ENCODE measurements at regions not wholly inside any gene's neighbourhood (a gene's known extent, or its start where the extent isn't known, plus 50 kb on each side); places are given as distances from the start of the nearest gene placed in this dataset.
"Not testable (repeated sequence)": the region's sequence is repeated elsewhere in the genome, so short reads cannot be mapped to it uniquely, and the experiment has no call there.

DNA sequence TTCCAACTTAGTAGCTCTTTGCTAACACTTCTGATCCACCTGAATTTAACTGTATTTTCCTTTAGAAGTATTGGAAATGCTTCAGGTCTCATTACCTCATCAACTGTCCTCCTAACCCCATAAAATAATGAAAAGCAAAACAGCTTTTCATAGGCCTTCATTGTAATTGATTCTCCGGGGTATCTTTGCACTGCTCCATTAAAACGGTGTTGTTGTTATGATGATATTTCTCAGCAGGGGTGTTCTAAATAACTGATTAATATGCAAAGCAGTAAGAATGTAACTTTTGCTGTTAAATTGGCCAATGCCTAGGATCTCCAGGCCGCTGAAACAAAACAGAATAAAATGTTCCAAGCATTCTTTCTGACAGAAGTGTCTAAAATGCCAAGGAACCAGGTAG is 1983.2 kb downstream of the EFNA5 start:
- no peak for DNase-seq (ENCODE audit: low spot score)

DNA sequence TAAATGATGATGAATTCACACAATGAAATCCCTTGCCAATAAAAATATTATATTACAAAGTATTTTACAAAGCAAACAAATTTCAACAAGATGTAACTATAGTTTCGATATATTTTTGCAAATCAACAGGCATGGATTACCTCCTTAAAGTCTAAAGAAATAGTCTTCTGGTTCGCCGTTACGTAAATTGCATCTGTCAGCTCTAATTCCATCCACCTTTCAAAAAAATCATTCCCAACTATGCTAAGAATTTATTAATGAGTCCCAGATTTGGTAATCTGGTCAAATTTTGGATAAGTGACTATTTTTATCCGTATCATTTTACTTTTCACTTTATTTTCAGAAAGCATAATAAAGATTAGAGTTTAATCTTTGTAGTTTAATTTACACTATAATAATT is 1984.9 kb downstream of the EFNA5 start:
- no peak for DNase-seq (ENCODE audit: low spot score)

DNA sequence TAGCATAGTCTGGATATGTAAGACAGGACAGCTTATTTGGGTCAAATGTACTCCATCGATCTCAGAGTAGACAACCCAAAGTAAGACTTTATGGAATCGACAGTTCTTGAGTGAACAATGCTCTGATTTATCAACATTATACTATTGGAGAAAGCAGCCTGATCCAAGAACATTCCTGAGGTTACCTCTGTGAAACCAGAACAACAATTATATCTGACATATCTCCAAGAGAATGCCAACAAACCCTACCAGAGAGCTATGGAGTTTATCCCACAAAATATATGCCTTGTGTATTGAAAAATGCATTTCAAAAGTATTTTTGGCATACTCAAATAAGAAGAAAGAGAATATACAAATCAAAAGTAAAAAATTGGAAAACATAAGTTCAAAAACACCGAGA is 1985.9 kb downstream of the EFNA5 start:
- no peak for DNase-seq (ENCODE audit: low spot score)

DNA sequence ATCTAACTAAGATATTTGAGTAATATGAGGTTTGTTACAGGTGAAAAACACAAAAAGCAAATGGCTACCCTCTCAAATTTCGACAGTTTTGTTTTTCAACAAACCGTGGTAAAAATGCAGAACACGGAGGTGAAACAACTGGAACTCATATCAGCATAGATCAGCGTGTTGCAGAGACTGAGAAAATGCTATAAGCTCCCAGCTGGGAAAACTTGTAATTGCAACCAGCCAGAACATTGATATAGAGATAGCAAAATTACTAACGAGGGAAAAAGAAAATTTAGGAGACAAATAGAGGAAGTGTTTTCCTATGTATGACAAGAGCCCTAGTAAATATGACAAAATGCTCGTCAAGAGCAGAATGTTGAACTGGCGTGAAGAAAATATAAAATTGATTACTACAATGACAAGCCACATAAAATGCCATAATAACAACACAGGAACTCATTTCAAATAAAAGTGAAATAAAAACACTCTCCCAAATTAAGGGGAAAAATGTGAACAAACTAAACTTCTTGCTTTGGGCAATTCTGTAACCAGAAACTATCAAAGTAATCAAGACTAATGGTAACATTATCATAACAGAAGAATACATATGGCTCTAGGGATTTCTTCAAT is 1989.8 kb downstream of the EFNA5 start:
- DNase-seq (ENCODE audit: low spot score) = no peak

DNA sequence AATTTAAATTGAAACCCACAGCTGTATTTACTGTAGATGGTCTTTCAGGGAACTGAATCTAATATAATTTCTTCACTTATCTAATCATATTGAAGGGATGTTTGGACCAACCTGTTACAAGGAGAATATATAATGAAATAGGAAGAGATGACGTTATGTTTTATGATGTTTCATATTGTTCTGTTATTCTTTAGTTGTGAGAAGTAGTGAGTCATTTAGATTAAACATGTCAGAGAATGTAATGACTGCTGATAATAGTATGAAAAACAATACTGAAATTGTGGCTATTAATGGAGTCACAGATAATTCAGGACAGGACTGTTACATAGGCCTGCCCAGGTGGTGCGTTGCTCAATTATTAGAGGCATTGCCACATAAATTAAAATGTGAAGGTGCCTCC is 1993.4 kb downstream of the EFNA5 start:
- no peak for DNase-seq (ENCODE audit: low spot score)

DNA sequence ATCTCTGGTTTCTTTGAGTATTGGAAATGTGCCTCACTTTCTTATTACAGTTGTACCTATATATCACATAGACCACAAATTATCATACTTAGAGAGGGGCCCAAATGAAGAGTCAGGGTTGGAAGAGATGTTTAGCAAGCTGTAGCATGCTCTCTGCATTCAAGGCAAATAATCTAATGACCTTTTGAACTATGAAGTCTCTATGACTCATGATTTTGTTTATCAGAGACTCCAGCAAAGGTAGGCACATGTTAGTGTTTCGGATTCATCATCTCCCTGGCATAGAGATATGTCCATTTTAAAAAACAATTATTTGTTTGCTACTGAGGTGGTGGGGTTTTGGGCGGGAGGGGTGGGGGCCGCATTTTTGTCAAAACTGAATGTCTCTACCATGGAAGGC is 2000.1 kb downstream of the EFNA5 start:
- DNase-seq (ENCODE audit: low spot score) = no peak

DNA sequence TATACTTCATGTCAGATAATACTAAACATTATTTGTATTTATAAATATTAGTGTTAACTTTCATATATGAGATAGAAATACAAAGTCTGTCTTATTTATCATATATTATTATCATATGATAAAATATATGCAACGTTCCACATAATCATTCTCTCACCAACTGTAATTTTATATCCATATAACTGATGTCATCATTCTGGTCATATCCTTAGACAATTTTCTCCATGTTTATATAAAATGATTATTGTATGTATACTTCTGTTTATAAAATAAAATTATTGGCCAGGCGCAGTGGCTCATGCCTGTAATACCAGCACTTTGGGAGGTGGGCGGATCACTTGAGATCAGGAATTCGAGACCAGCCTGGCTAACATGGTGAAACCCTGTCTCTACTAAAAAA is 2007.1 kb downstream of the EFNA5 start:
- DNase-seq (ENCODE audit: low spot score) = no peak

DNA sequence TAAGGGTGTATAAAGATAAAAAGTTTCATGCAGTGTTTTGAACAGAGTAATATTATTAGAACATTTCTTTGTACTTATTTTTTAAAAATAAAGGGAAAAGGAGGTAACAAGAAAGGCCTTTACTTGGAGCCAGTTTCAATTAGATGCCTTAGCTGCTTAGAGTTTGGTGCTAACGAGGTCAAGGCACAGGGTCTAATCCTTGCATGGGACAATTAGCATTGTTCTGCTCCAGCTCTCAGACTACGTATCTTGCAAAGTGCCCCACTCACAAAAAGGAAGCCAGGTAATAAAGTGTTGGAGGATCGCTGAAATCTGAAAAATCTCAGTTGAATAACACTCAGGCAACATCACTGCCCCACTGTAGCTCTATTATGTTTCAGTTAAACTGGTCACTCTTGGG is 2011.3 kb downstream of the EFNA5 start:
- DNase-seq (ENCODE audit: low spot score) = no peak

DNA sequence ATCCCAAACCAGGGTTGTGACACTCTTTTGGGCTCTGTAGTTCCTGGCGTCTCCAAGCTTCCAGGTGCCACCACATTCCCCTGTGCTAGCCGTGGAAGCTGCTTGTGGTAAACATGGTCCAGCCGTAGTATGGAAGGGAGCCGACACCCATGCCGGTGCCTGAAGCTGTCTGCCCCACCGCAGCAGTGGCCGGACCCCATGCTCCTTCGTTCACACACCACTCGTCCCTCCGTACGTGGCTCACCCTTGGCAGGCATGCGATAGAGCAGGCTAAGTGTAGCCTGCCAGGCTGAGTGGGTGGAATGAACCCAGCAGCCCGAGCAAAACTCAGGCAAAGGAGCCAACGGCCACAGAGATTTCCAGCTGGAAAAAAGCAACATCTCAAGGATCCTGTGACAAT is 2030.4 kb downstream of the EFNA5 start:
- DNase-seq (ENCODE audit: low spot score) = no peak

DNA sequence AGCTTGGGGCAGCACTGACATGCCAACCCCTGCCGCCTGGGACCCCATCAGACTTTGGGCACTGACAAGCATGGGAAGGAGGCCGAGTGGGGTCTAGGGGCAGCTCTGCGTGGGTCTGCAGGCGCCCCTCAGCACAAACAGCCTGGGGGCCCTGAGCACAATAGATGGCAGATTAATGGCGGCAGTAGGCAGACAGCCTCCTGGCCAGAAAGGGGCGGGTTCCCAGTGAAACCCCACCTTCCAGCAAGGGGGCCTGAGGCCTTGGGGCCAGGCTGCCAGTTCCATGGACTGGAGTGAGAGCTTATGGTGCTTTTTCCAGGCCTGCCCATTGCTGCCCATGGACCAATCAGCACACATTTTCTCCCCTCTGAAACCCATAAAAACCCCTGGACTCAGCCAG is 2031.2 kb downstream of the EFNA5 start:
- DNase-seq (ENCODE audit: low spot score) = no peak

DNA sequence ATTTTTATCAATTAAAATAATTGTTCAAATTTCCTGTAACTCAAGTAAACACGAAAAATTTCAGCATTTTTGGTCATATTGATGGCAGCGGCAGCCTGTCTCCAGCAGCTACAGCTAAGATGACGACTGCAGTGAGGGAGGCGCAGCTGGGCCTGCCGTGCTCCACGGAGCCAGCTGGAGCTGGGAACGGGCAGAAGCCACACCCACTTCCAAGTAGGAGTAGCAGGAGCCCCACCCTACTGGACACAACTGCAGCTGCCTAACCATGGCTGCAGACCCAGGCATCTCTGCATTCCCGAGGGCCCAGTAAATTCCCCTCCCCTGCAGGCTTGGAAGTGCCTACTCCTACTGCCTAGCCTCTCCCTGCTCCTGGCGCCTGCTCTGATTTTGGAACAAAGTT is 2031.7 kb downstream of the EFNA5 start:
- no peak for DNase-seq (ENCODE audit: low spot score)

DNA sequence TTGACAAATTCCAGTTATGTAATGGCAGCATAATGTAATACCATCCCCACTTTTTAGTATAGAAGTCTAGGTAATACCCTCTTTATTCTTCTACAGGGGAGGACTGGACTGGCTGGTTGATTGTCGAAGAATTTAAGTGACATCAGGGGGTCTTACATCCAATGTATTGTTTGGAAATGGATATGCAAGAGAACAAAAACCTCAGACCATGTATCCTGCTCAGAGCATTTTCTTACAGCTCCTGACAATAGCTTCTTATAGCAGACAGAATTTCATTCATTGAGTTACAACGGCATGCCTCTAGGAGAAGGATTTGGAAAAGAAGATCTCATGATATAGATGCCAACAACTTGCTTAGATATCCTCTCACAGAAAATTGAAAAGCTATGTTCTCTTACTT is 2032.3 kb downstream of the EFNA5 start:
- no peak for DNase-seq (ENCODE audit: low spot score)

DNA sequence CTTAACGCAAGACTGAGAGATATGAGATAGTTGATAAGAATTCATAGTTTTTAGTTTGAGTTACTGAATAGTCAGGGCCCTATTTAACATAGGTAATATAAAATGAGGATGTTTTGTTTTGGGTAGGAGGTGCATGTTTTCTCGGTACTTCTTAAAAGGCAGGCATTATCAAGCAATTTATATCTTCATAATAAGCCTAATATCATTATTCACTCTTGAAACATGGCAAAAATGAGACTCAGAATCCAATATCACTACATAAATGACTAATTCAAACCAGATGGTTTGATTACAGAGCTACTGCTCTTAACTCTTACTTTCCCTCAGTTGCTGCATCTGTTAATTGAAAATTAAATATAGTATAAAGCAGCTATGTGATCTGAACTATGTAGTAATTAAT is 2038.7 kb downstream of the EFNA5 start:
- no peak for DNase-seq (ENCODE audit: low spot score)

DNA sequence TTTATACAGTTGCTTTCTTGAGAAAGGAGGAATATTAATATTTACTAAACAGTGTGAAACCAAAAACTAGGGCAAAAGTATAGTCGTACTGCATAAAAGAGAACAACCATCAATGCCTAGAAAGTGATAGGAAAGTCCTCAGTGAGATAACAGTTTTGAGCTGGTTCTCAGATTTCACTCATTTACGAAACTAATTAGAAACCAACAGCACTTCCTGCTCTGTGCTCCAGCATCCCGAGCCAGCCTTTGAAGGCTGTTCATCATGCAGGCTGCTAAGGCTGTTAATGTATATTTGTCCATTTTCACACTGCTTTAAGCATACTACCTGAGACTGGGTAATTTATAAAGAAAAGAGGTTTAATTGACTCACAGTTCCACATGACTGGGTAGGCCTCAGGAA is 2039.9 kb downstream of the EFNA5 start:
- DNase-seq (ENCODE audit: low spot score) = no peak

DNA sequence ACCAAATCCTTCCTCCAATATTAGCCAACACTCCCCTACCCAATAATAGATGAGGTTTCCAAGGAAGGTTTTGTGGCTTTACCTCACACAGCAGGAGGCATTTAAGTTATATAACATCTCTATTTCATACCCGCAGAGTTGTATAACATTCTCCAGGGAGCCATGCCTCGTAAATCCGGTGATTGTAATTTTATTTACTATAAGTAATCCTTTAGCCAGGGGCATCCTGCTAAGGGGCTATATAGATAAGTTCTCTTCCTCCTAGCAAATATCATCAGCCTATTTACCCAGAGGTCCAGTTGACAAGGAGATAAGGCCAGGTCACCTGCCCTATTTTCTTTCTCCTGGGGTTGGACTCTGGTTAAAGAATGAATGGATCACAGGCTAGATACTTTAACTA is 2051.0 kb downstream of the EFNA5 start:
- no peak for DNase-seq (ENCODE audit: low spot score)

DNA sequence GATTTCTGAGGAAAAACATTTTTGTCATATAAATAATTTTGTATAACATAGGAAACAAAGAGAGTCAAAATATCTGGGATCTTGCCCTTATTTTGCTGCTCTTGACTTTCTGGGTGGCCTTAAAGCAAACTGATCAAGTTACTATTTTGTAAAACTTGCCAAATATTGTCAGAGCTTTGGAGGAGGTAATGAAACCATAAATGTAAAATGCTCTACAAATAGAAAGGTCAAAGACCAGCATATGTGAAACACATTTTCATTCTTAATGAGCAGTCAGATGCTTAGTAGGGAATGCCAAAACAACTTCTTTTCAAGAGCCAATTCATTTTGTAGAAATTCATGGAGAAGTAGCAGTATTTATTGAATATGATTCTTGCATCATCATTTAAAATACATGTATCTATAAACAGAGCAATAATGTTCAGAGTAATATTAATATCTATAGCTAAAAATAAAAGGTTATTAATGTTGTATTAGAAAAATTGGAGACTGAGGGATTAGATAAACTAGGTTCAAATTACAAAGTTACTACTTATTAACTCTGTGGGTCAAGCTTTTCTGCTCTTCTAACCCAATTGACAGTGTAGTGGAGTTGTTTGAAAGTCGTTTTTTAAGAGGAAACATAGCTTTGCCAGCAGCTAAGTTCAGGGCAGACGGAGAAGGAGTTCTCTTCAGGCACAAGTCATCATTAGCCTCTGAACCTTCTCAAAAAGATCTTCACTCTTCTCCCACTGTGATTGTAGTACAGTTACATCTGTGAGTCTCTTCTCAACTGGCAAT is 2053.1 kb downstream of the EFNA5 start:
- peak; percentile 3 for DNase-seq (ENCODE audit: low spot score)

DNA sequence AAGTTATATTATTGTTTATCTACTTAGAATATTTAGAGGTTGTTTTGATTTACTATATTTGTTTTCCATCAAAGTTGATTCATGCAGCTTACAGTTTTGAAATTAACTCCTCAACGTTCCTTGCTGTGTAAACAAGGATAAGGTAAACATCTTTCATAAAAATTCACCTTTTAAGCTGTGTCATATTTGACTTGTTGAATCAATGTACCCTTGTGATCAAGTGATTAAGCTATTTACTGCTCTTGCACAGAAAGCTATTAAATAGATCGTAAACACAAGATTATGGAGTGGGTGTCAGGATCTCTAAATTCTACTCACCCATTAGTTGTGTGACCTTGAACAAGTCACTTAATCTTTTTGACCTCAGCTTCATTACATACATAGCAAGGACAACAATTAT is 2054.0 kb upstream of the NUDT12 start:
- DNase-seq (ENCODE audit: low spot score) = no peak

DNA sequence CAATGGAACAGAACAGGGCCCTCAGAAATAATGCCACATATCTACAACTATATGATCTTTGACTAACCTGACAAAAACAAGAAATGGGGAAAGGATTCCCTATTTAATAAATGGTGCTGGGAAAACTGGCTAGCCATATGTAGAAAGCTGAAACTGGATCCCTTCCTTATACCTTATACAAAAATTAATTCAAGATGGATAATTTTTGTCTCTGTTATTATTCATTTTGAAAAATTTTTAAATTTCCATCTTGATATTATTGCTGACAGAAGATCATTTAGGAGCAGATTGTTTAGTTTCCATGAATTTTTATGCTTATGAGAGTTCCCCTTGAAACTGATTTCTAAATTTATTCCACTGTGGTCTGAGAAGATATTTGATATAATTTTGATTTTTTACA is 2039.8 kb upstream of the NUDT12 start:
- not testable (repeated sequence) for DNase-seq (ENCODE audit: low spot score)

DNA sequence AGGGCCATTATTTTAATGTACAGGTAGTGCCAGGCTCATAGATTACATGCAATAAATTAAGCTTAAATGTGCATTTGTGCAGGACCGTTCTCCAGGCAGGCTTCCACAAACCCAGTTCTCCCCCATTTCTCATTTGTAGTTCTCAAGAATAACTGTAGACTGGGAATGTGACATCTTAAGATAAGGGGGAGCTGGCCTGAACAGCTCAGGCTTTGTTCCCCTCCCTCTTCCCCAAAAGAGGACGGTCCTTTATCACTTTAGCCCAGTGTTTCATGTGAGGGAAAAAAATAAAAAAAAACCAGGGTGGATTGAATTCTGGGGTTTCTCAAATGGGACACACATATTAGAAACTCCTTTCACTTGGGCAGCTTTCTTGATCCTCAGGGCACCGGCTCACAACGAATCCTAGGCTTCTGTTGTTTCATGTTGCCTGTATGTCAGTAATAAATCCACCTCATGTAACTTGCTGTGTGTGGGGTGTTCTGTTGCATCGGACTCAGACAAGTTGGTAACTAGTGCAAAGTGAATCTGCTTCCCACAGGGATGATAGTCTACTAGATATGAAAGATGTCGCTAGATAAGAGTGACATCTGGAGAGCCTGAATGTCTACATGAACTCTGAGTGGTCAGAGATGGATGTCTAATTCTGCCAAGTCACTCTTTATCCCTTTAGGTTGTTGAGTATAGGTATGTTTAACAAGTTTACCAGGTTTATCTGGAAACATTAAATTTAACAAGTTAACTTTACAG is 2030.6 kb upstream of the NUDT12 start:
- no peak for DNase-seq (ENCODE audit: low spot score)

DNA sequence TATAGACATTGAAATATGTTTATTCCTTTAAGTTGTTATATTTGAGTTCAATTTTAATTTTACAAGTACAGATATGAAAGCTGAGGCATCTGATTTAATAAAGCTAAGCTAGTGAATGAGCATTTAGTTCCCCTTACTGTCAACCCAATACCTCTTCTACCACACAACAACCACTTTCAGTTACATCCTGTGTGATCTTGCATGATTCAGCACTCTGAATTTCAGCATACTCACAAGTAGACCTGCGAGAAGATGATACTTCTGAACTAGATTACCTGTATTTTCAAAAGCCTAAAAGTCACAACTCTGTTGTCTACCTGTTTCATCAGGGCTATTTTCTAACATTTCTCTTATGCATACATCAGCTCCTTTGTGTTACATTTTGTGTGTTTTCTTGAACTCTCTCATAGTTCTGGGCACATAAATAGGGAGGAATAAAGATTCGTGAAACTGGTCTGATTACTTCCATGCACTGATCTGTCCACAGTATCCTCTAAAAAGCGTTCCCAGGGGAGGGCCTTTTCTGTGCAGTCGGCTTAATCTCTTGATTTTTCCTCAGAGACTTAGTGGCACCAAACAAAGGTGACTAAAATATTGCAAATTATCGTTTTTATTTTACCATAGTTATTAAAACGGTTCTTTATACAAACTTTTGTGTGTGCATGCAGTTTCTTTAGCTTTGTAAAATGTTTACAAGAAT is 2025.5 kb upstream of the NUDT12 start:
- no peak for DNase-seq (ENCODE audit: low spot score)

DNA sequence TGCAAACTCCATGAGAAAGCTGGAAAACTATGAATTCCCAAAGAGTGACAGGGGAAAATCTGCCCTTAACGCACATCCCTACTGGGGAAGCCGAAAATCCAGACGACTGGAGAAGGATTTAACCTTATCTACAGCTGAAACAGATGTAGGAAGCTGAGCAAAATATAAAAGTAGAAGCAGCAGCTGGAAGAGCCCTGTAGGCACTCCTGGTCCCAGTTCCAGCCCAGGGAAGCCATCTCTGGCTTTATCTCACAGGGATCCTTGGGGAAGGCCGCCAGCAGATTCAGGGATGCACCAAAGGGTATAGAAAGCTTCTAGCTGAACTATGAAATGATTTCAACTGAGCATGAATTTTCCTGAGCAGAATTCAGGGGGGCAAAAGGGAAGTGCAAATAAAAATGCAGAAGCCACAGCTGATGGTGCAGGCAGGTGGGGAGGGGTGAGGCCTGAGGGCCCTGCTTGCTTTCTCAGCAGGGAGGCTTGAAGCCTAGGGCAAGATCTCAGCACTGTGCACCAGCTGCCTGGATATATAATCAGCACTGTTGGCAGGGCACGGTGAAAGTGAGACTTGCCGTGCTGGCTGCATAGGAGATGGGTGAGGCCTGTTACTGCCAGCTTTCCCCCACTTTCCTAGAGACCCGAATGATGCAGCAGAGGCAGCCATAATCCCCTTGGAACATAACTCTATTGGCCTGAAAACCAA is 2019.5 kb upstream of the NUDT12 start:
- no peak for DNase-seq (ENCODE audit: low spot score)

DNA sequence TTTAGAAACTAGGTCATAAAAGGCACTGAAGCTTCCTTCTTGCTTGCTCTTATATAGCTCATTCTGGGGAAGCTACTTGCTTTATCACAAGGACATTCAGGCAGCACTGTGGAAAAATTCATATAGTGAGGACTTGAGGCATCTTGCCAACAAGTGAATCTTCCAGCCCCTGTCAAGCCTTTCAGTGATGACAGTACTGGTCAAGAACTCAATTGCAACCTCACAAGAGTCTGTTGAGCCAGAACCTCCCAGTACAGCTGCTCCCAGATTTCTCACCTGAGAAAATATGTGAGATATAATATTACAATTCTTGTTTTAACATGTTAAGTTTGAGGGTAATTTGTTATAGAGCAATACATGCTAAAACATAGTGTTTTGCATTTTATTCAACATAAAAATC is 2011.0 kb upstream of the NUDT12 start:
- DNase-seq (ENCODE audit: low spot score) = no peak

All from pons (tissue), 1 donor.